ENCODE measurements at regions not wholly inside any gene's neighbourhood (a gene's known extent, or its start where the extent isn't known, plus 50 kb on each side); places are given as distances from the start of the nearest gene placed in this dataset.

GRCh38 chr1:79322511-79323027, 316.0 kb upstream of the ADGRL4 start:
- TF ChIP-seq EZH2 (IDR thresholded peaks at IDR 0.05; ENCODE audit: insufficient read depth, poor library complexity, severe bottlenecking) (no peak), EZH2phosphoT487 (IDR thresholded peaks at IDR 0.05; ENCODE audit: insufficient read depth, low read depth) (no peak)

All from GM23248 (cell line).